IMR-90 (cell line): ENCODE measurements at regions not wholly inside any gene's neighbourhood (a gene's known extent, or its start where the extent isn't known, plus 50 kb on each side); places are given as distances from the start of the nearest gene placed in this dataset.

ENCODE experiments used
- ATAC-seq: fragments of 200-7000 bp; cut with Tn5 transposase; 2 replicates; pipeline ENCODE4 v1.9.1; 2020; ENCODE audit warnings: low read depth, mild to moderate bottlenecking, moderate library complexity
- BruUV-seq: library from RNA; stranded (reverse); fragments of 400-500 nt; replicated peaks from 2 replicates; lab custom pipeline; 2021; lab: Mats Ljungman, UMichigan
- CTCF ChIA-PET: fragments of 300-600 bp; formaldehyde crosslinking; extraction: SDS; loops from one replicate; lab custom pipeline; 2021; ENCODE audit warnings: antibody characterized with exemption; lab: Yijun Ruan, JAX
- POLR2A ChIA-PET: fragments of 300-600 bp; sonication (Branson Sonifier 250); formaldehyde crosslinking; loops from one replicate; lab custom pipeline; 2022; ENCODE audit warnings: antibody characterized with exemption; ENCODE audit not compliant: unreplicated experiment; lab: Charles Lee
- DNase-seq: peaks from one replicate; pipeline ENCODE4 v3.0.0; 2013
- H2AFZ ChIP-seq: replicated peaks from 2 replicates; pipeline ENCODE3; 2013; ENCODE audit warnings: low read length, mild to moderate bottlenecking; ENCODE audit not compliant: poor library complexity
- H2AK5ac ChIP-seq: 2 replicates; pipeline ENCODE4 v1.6.1; 2013; ENCODE audit warnings: low read depth, low read length, inconsistent platforms
- H2AK9ac ChIP-seq: replicated peaks from 2 replicates; pipeline ENCODE3; 2013; ENCODE audit warnings: mild to moderate bottlenecking, low read depth, low read length, moderate library complexity; ENCODE audit not compliant: poor library complexity
- H2BK120ac ChIP-seq: 2 replicates; pipeline ENCODE4 v1.6.1; 2013; ENCODE audit warnings: low read depth, low read length, inconsistent platforms
- H2BK15ac ChIP-seq: 3 replicates; pipeline ENCODE4 v1.6.1; 2013; ENCODE audit warnings: low read depth, low read length, inconsistent platforms
- H2BK20ac ChIP-seq: 2 replicates; pipeline ENCODE4 v1.6.1; 2013; ENCODE audit warnings: low read depth, mild to moderate bottlenecking, inconsistent platforms, low read length, moderate library complexity
- H2BK5ac ChIP-seq: 2 replicates; pipeline ENCODE4 v1.6.1; 2013; ENCODE audit warnings: mild to moderate bottlenecking, low read depth, low read length, inconsistent platforms; ENCODE audit not compliant: poor library complexity, severe bottlenecking
- H3K14ac ChIP-seq: replicated peaks from 2 replicates; pipeline ENCODE4 v1.6.1; 2013; ENCODE audit warnings: low read depth, low read length, inconsistent platforms
- H3K18ac ChIP-seq: 2 replicates; pipeline ENCODE4 v1.6.1; 2013; ENCODE audit warnings: low read depth, low read length, control low read depth
- H3K23ac ChIP-seq: 2 replicates; pipeline ENCODE4 v1.6.1; 2013; ENCODE audit warnings: low read depth, low read length, inconsistent platforms
- H3K27ac ChIP-seq: 2 replicates; pipeline ENCODE4 v1.5.1; 2013; ENCODE audit warnings: mild to moderate bottlenecking, control low read depth, low read length; ENCODE audit not compliant: insufficient read depth
- H3K27me3 ChIP-seq: 2 replicates; pipeline ENCODE4 v1.6.1; 2013; ENCODE audit warnings: low read length; ENCODE audit not compliant: control insufficient read depth, insufficient read depth
- H3K36me3 ChIP-seq: 2 replicates; pipeline ENCODE4 v1.6.1; 2013; ENCODE audit warnings: low read length, mixed read lengths; ENCODE audit not compliant: control insufficient read depth, insufficient read depth
- H3K4ac ChIP-seq: 2 replicates; pipeline ENCODE4 v1.6.1; 2013; ENCODE audit warnings: low read depth, low read length, inconsistent platforms
- H3K4me1 ChIP-seq: 2 replicates; pipeline ENCODE4 v1.6.1; 2013; ENCODE audit warnings: low read length, mixed read lengths; ENCODE audit not compliant: control insufficient read depth, insufficient read depth
- H3K4me2 ChIP-seq: 2 replicates; pipeline ENCODE4 v1.6.1; 2013; ENCODE audit warnings: low read depth, mild to moderate bottlenecking, control low read depth, low read length, moderate library complexity
- H3K4me3 ChIP-seq: 2 replicates; pipeline ENCODE4 v1.5.1; 2013; ENCODE audit warnings: low read depth, mild to moderate bottlenecking, control low read depth, low read length, moderate library complexity; ENCODE audit not compliant: insufficient read depth
- H3K56ac ChIP-seq: 2 replicates; pipeline ENCODE4 v1.6.1; 2013; ENCODE audit warnings: low read length, inconsistent platforms; ENCODE audit not compliant: insufficient read depth; ENCODE audit errors: extremely low read depth
- H3K79me1 ChIP-seq, 2 experiments: 2 replicates each; pipeline ENCODE4 v1.6.1; 2013; ENCODE audit warnings: low read length in 2 of 2, inconsistent platforms in 1 of 2, low read depth in 1 of 2
- H3K9ac ChIP-seq: 2 replicates; pipeline ENCODE4 v1.6.1; 2013; ENCODE audit warnings: low read depth, low read length, control low read depth
- H3K9me1 ChIP-seq: 2 replicates; pipeline ENCODE4 v1.6.1; 2013; ENCODE audit warnings: low read length, inconsistent platforms; ENCODE audit not compliant: insufficient read depth
- H3K9me3 ChIP-seq: 2 replicates; pipeline ENCODE4 v1.6.1; 2013; ENCODE audit warnings: low read length; ENCODE audit not compliant: control insufficient read depth, insufficient read depth
- H4K20me1 ChIP-seq: 2 replicates; pipeline ENCODE4 v1.6.1; 2013; ENCODE audit warnings: low read length, inconsistent platforms; ENCODE audit not compliant: insufficient read depth
- H4K5ac ChIP-seq: 2 replicates; pipeline ENCODE4 v1.6.1; 2013; ENCODE audit warnings: mild to moderate bottlenecking, low read depth, low read length, control low read depth
- H4K8ac ChIP-seq, 2 experiments: 2 replicates each; pipeline ENCODE4 v1.6.1; 2013; ENCODE audit warnings: low read depth in 2 of 2, low read length in 2 of 2, control low read depth in 1 of 2, inconsistent platforms in 1 of 2
- H4K91ac ChIP-seq: 2 replicates; pipeline ENCODE4 v1.6.1; 2013; ENCODE audit warnings: low read depth, low read length, inconsistent platforms; ENCODE audit not compliant: insufficient read depth
- MXI1 ChIP-seq: IDR thresholded peaks from 2 replicates; pipeline ENCODE4 v1.6.1; 2012; ENCODE audit warnings: low read depth, mild to moderate bottlenecking, low read length, moderate library complexity, borderline replicate concordance
- SMC3 ChIP-seq: fragments of 150-350 bp; IDR thresholded peaks from 2 replicates; pipeline ENCODE4 v1.6.1; 2016; ENCODE audit warnings: low read depth, mild to moderate bottlenecking, antibody characterized with exemption, low read length, moderate library complexity
- dilution Hi-C: fragments of 300-500 bp; cut with HindIII; formaldehyde crosslinking; loops from one replicate; pipeline ENCODE4 v1.14.3; 2018; ENCODE audit warnings: low sequenced_read_pairs; ENCODE audit not compliant: unreplicated experiment
- in situ Hi-C: fragments of 300-500 bp; cut with MboI; formaldehyde crosslinking; loops from 3 replicates; pipeline ENCODE4 v1.14.3; 2019; ENCODE audit warnings: low sequenced_read_pairs, inconsistent platforms, mixed read lengths
- intact Hi-C: fragments of 100-400 bp; cut with micrococcal nuclease; formaldehyde crosslinking; loops from 2 replicates; pipeline ENCODE4 v1.10.0; 2022

- dilution Hi-C loops = no loop called here
- H4K20me1 ChIP-seq = no peaks in the 10 kb centered on the region
- H3K56ac ChIP-seq = no peak overlapping the region
- no peak for TF ChIP-seq MXI1
- TF ChIP-seq SMC3 = no peak
- H3K27ac ChIP-seq = no peak overlapping the region
- no peak overlapping the region for H3K4me2 ChIP-seq
- H3K14ac ChIP-seq = no peak overlapping the region
- H3K18ac ChIP-seq = no peak overlapping the region
- no peak for DNase-seq
- no peaks in the 10 kb centered on the region for H3K36me3 ChIP-seq
- H2BK5ac ChIP-seq = no peak overlapping the region
- no TSS peak for BruUV-seq
- intact Hi-C loops = no loop called here
- H2BK15ac ChIP-seq = 0 out of 3 replicates have a peak overlapping the region, but pooled peaks have one; percentile 39
- no peak overlapping the region for H3K9ac ChIP-seq
- no peak overlapping the region for H4K5ac ChIP-seq
- no peak overlapping the region for H4K91ac ChIP-seq
- H3K27me3 ChIP-seq = no peaks in the 10 kb centered on the region; the same call in none of the 2 replicates
- POLR2A ChIA-PET = no interaction called here
- H3K4me3 ChIP-seq = no peak overlapping the region
- 0 out of 2 replicates have a peak overlapping the region, but pooled peaks have one; percentile 23 for H2BK120ac ChIP-seq
- H3K23ac ChIP-seq = no peak overlapping the region
- in situ Hi-C loops = no loop called here
- H2AK5ac ChIP-seq = no peak overlapping the region
- no peaks in the 10 kb centered on the region for H3K79me1 ChIP-seq
- 0 out of 2 replicates have a peak overlapping the region, but pooled peaks have one; percentile 7 for H2BK20ac ChIP-seq
- no peak overlapping the region for H3K4ac ChIP-seq
- CTCF ChIA-PET = interaction anchor here (0.9 kb wide), 1 partner anchor 14 kb away, joined by 3 read pairs; no protein-coding TSS in a partner anchor
- no peaks in the 10 kb centered on the region for H3K9me3 ChIP-seq
- H3K9me1 ChIP-seq = peaks cover 4% of the 10 kb centered on the region; the same call in 1 of the 2 replicates
- H3K4me1 ChIP-seq = 0 out of 2 replicates have a peak, but pooled peaks cover 2% of the 10 kb centered on the region
- H2AFZ ChIP-seq = no peak overlapping the region
- no peak for ATAC-seq
- no peak overlapping the region for H2AK9ac ChIP-seq
- no peak overlapping the region for H4K8ac ChIP-seq
Measured at GRCh38 chr3:132205609-132206008, 111.6 kb upstream of the ACP3 start.
